Panc1 (cell line): ENCODE measurements at regions not wholly inside any gene's neighbourhood (a gene's known extent, or its start where the extent isn't known, plus 50 kb on each side); places are given as distances from the start of the nearest gene placed in this dataset.

Experiments
- ATAC-seq: fragments of 200-7000 bp; cut with Tn5 transposase; 2 replicates; pipeline ENCODE4 v1.9.1; 2020; ENCODE audit warnings: mild to moderate bottlenecking, moderate library complexity
- BruUV-seq: library from RNA; stranded (reverse); fragments of 400-500 nt; replicated peaks from 2 replicates; lab custom pipeline; 2021; lab: Mats Ljungman, UMichigan
- CTCF ChIA-PET: fragments of 300-600 bp; sonication (Branson Sonifier 250); formaldehyde crosslinking; loops from one replicate; lab custom pipeline; 2022; ENCODE audit warnings: antibody characterized with exemption; lab: Charles Lee
- POLR2A ChIA-PET: fragments of 300-600 bp; sonication (Branson Sonifier 250); formaldehyde crosslinking; loops from one replicate; lab custom pipeline; 2022; ENCODE audit warnings: antibody characterized with exemption; lab: Charles Lee
- DNase-seq: peaks from one replicate; pipeline ENCODE4 v3.0.0-alpha.2; 2010; ENCODE audit warnings: low read depth, low spot score
- H3K27ac ChIP-seq: 2 replicates; pipeline ENCODE4 v1.5.1; 2011; ENCODE audit warnings: mild to moderate bottlenecking, low read length, inconsistent platforms
- H3K27me3 ChIP-seq: fragments of 200-500 bp; sonication (Bioruptor generic); 2 replicates; pipeline ENCODE4 v1.6.0; 2014; ENCODE audit warnings: low read length, inconsistent platforms; ENCODE audit not compliant: control insufficient read depth, insufficient read depth
- H3K36me3 ChIP-seq: fragments of 200-500 bp; sonication (Bioruptor generic); 2 replicates; pipeline ENCODE4 v1.5.1; 2014; ENCODE audit warnings: inconsistent platforms, mild to moderate bottlenecking, low read length, moderate library complexity; ENCODE audit not compliant: control insufficient read depth, insufficient read depth
- H3K4me1 ChIP-seq: 2 replicates; pipeline ENCODE4 v1.5.1; 2011; ENCODE audit warnings: inconsistent platforms, mild to moderate bottlenecking, low read length, moderate library complexity; ENCODE audit not compliant: control insufficient read depth, insufficient read depth
- H3K4me3 ChIP-seq, 2 experiments: 2 replicates each; pipeline ENCODE4 v1.5.1; 2011 to 2012; ENCODE audit warnings: low read depth in 2 of 2, low read length in 2 of 2, mild to moderate bottlenecking in 2 of 2, inconsistent platforms in 1 of 2, moderate library complexity in 1 of 2
- H3K9me3 ChIP-seq: fragments of 200-500 bp; sonication (Bioruptor generic); 2 replicates; pipeline ENCODE4 v1.5.1; 2014; ENCODE audit warnings: low read depth, mild to moderate bottlenecking, inconsistent platforms, low read length, moderate library complexity; ENCODE audit not compliant: control insufficient read depth, insufficient read depth
- POLR2AphosphoS5 ChIP-seq: IDR thresholded peaks from 2 replicates; pipeline ENCODE4 v1.6.1; 2012; ENCODE audit warnings: mild to moderate bottlenecking, low read depth, low read length, moderate library complexity
- SIN3A ChIP-seq: IDR thresholded peaks from 2 replicates; pipeline ENCODE4 v1.6.1; 2012; ENCODE audit warnings: low read depth, mild to moderate bottlenecking, low read length, moderate library complexity, borderline replicate concordance; ENCODE audit not compliant: insufficient read depth
- TCF7L2 ChIP-seq: IDR thresholded peaks from 2 replicates; pipeline ENCODE4 v1.6.1; 2011; ENCODE audit warnings: mild to moderate bottlenecking, low read depth, low read length, inconsistent platforms
- in situ Hi-C: cut with HindIII; loops from 2 replicates; pipeline ENCODE4 v1.10.0; 2016; ENCODE audit warnings: low sequenced_read_pairs, low pct_unique_long_range_greater_than_20kb
- intact Hi-C: fragments of 100-400 bp; cut with micrococcal nuclease; formaldehyde crosslinking; loops from one replicate; pipeline ENCODE4 v1.10.0; 2022; ENCODE audit not compliant: unreplicated experiment
- TF ChIP-seq, protein P1 (sequence below), 2 experiments: IDR thresholded peaks; 2 replicates each; pipeline ENCODE4 v1.6.1; 2011 to 2012; ENCODE audit warnings: low read depth in 2 of 2, control low read depth in 1 of 2, low read length in 1 of 2, mild to moderate bottlenecking in 1 of 2, moderate library complexity in 1 of 2; ENCODE audit not compliant: insufficient read depth in 1 of 2
- TF ChIP-seq, protein P2 (sequence below): fragments of 450-650 bp; IDR thresholded peaks from 2 replicates; pipeline ENCODE4 v1.5.1; 2017; ENCODE audit warnings: mild to moderate bottlenecking

GRCh38 chr9:21710548-21711191 lies 91.8 kb upstream of the MTAP start:
- intact Hi-C loops = loop anchor here (5.0 kb wide), 1 partner anchor 77 kb away; no protein-coding TSS in a partner anchor
- Histone ChIP-seq H3K27me3 (no peaks in the 10 kb centered on the region), H3K4me1 (peaks cover 27% of the 10 kb centered on the region), H3K4me3 (no peak overlapping the region), H3K27ac (peak overlapping the region; percentile 66; the same call in 1 of the 2 replicates), H3K36me3 (no peaks in the 10 kb centered on the region), H3K9me3 (no peaks in the 10 kb centered on the region)
- CTCF ChIA-PET = no interaction called here
- in situ Hi-C loops = no loop called here
- no TSS peak for BruUV-seq
- TF ChIP-seq, protein P1, sequence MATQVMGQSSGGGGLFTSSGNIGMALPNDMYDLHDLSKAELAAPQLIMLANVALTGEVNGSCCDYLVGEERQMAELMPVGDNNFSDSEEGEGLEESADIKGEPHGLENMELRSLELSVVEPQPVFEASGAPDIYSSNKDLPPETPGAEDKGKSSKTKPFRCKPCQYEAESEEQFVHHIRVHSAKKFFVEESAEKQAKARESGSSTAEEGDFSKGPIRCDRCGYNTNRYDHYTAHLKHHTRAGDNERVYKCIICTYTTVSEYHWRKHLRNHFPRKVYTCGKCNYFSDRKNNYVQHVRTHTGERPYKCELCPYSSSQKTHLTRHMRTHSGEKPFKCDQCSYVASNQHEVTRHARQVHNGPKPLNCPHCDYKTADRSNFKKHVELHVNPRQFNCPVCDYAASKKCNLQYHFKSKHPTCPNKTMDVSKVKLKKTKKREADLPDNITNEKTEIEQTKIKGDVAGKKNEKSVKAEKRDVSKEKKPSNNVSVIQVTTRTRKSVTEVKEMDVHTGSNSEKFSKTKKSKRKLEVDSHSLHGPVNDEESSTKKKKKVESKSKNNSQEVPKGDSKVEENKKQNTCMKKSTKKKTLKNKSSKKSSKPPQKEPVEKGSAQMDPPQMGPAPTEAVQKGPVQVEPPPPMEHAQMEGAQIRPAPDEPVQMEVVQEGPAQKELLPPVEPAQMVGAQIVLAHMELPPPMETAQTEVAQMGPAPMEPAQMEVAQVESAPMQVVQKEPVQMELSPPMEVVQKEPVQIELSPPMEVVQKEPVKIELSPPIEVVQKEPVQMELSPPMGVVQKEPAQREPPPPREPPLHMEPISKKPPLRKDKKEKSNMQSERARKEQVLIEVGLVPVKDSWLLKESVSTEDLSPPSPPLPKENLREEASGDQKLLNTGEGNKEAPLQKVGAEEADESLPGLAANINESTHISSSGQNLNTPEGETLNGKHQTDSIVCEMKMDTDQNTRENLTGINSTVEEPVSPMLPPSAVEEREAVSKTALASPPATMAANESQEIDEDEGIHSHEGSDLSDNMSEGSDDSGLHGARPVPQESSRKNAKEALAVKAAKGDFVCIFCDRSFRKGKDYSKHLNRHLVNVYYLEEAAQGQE (IDR thresholded peaks at IDR 0.05; ENCODE audit: insufficient read depth in 1 of 2, low read depth in 2 of 2, low read length in 1 of 2) = no peak
- TF ChIP-seq POLR2AphosphoS5 (no peak), SIN3A (no peak), TCF7L2 (no peak)
- TF ChIP-seq, protein P2, sequence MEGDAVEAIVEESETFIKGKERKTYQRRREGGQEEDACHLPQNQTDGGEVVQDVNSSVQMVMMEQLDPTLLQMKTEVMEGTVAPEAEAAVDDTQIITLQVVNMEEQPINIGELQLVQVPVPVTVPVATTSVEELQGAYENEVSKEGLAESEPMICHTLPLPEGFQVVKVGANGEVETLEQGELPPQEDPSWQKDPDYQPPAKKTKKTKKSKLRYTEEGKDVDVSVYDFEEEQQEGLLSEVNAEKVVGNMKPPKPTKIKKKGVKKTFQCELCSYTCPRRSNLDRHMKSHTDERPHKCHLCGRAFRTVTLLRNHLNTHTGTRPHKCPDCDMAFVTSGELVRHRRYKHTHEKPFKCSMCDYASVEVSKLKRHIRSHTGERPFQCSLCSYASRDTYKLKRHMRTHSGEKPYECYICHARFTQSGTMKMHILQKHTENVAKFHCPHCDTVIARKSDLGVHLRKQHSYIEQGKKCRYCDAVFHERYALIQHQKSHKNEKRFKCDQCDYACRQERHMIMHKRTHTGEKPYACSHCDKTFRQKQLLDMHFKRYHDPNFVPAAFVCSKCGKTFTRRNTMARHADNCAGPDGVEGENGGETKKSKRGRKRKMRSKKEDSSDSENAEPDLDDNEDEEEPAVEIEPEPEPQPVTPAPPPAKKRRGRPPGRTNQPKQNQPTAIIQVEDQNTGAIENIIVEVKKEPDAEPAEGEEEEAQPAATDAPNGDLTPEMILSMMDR = no peak
- POLR2A ChIA-PET = no interaction called here
- DNase-seq (no peak), ATAC-seq (no peak)

DNA sequence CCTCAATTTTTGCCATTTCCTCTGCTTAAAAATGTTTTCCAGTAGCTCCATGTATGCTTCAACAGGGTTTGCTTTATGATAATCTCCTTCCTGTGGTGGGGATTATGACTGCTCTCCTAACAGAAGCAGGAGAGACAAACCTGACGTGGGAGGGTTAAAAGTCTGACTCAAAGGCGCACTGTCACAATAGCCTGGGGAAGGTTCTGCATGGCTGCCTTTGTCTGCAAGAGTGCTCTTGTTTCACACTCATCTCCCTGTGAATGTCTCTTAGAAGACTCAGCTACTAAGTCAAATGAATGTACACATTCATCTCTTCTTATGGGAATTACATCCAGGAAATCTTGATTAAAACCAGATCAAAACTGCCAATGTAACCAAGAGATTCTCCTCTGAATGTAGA lies 90.9 kb upstream of the MTAP start:
- Histone ChIP-seq H3K27ac (peak overlapping the region; percentile 66), H3K4me3 (no peak overlapping the region), H3K36me3 (no peaks in the 10 kb centered on the region), H3K4me1 (peaks cover 27% of the 10 kb centered on the region), H3K27me3 (no peaks in the 10 kb centered on the region), H3K9me3 (no peaks in the 10 kb centered on the region)
- no TSS peak for BruUV-seq
- ChIA-PET CTCF (no interaction called here), POLR2A (no interaction called here)
- no peak for DNase-seq
- TF ChIP-seq SIN3A (no peak), TCF7L2 (no peak), POLR2AphosphoS5 (no peak)
- TF ChIP-seq, protein P2 = no peak
- TF ChIP-seq, protein P1 (IDR thresholded peaks at IDR 0.05; ENCODE audit: insufficient read depth in 1 of 2, low read depth in 2 of 2, low read length in 1 of 2) = no peak
- intact Hi-C loops = loop anchor here (5.0 kb wide), 1 partner anchor 76 kb away; no protein-coding TSS in a partner anchor
- peak; percentile 80 for ATAC-seq
- in situ Hi-C loops = no loop called here
